HG02885 (cell line): ENCODE measurements at regions not wholly inside any gene's neighbourhood (a gene's known extent, or its start where the extent isn't known, plus 50 kb on each side); places are given as distances from the start of the nearest gene placed in this dataset.
"Not testable (repeated sequence)": the region's sequence is repeated elsewhere in the genome, so short reads cannot be mapped to it uniquely, and the experiment has no call there.

ENCODE experiments used
- ATAC-seq: cut with Tn5 transposase; IDR thresholded peaks from one replicate; pipeline ENCODE4 v1.9.1; 2021; ENCODE audit warnings: mild to moderate bottlenecking; ENCODE audit not compliant: unreplicated experiment, poor library complexity

DNA sequence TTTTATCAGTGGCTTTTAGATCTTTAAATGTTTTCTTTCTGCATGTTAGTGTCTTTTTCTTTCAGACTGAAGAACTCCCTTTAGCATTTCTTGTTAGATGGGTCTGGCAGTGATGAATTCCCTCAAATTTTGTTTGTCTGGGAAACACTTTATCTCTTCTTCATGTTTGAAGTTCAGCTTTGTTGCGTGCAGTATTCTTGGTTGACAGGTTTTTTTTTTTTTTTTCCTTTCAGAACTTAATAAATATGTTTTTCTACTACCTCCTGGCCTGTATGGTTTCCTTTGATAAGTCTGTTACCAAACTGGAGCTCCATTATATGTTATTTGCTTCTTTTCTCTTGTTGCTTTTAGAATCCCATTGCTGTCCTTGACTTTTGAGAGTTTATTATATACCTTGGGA is 89.8 kb upstream of the ACKR3 start:
- ATAC-seq, result no peak

GRCh38 chr2:236483102-236483501 is 86.5 kb upstream of the ACKR3 start:
- no peak for ATAC-seq

GRCh38 chr2:236485519-236485918 is 84.1 kb upstream of the ACKR3 start:
- no peak for ATAC-seq

DNA sequence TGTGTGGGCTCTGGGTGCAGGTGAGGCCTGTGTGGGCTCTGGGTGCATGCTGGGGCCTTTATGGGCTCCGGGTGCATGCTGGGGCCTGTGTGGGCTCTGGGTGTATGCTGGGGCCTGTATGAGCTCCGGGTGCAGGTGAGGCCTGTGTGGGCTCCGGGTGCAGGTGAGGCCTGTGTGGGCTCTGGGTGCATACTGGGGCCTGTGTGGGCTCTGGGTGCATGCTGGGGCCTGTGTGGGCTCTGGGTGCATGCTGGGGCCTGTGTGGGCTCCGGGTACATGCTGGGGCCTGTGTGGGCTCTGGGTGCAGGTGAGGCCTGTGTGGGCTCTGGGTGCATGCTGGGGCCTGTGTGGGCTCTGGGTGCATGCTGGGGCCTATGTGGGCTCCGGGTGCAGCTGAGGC is 80.5 kb upstream of the ACKR3 start:
- ATAC-seq, result not testable (repeated sequence)

DNA sequence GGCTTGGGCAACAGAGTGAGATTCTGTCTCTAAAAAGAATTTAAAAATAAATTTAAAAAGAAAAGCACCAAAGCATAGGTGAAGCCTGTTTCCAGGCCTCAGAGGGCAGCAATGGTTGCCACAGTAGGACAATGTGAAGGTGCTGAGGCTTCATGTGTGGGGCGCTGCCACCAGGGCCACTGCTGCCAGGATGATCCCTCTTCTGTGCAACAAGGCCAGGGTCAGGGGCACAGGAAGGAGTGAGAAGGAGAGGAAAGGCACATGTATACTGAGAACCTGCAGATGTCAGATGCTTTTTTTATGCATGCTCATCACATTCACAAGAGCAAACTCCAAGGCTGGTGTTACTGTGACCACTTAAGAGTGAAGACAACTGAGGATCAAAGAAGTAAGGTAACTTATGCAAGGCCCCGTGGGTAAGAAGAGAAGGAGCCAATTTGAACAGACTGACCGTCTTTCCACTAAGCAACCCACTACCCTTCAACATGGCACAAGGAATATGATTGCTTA is 79.7 kb upstream of the ACKR3 start:
- no peak for ATAC-seq

- ATAC-seq, result no peak
Measured at GRCh38 chr2:236496340-236496739, 73.3 kb upstream of the ACKR3 start.

DNA sequence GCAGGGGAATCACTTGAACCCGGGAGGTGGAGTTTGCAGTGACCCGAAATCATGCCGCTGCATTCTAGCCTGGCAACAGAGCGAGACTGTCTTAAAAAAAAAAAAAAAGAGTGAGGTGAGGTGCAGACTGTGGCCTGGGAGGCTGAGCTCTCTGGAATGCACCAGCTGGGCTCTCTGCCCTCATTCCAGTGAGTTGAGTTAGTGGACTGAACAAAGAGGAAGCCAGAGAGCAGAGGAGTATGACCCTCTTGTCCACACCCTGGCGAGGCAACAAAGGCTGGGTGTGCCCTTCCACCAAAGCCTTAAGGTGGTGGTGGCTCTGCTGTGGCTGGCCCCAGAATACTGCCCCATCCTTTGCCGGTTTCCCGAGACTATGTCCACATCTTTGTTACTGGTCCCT is 71.3 kb upstream of the ACKR3 start:
- ATAC-seq, result no peak

DNA sequence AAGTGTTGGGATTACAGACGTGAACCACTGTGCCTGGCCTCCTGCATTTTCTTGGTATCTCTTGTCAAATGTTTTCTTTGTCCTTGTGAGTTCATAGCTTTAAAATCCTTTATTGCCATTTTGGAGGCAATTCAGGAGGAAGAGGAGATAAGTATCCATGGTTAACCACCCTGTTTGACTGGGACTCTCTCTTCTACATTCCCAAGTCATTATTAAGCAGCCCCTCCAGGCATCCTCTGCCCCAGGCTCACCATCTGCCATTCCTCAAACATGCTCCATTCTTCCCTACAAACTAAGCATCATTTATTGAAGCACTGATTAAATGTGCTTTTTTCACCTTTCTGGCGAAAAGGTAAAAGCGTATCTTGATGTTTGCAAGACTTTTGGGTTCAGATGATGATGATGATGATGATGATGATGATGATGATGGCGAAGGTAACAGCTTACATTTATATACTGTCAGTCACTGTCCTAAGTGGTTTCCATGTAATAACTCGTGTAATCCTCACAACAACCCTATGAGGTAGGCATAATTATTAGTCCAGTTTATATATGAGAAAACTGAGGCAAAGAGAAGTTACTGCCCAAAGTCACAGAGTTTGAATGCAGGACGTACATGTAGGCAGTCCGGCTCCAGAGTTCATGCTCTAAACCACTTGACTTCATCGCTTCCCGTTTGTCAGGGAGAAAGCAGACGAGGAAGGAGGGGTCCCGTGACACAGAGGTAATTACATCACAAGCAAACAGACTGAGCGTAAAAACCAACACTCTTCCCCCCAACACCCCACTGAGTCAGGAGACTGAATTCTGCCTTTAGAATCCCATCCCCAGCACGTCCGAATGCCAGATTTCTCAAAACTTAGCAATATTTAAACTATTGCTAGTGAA is 69.7 kb upstream of the ACKR3 start:
- ATAC-seq, result no peak

GRCh38 chr2:236501026-236501425 is 68.6 kb upstream of the ACKR3 start:
- ATAC-seq, result no peak

DNA sequence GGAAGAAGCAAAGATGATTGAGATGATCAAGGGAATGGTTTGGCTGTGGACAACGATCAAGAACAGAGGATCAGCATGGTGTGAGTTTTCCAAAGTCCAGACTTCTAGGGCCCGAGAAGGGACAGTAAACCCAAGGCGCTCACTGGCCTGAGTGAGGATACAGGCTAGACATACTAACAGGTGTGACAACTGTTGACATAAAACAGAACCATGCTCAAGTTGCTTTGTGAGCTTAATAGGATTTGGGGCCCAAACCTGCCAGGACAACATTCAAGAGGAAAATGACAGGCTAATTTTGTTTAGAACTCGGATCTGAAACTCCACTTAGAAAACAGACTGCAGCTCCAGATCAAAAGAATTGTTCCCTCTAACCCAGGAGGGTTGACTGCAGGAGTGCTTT is 68.1 kb upstream of the ACKR3 start:
- ATAC-seq, result no peak

- no peak for ATAC-seq
Measured at GRCh38 chr2:236503100-236503499, 66.5 kb upstream of the ACKR3 start.

GRCh38 chr2:236503583-236503982 is 66.0 kb upstream of the ACKR3 start:
- ATAC-seq, result no peak

DNA sequence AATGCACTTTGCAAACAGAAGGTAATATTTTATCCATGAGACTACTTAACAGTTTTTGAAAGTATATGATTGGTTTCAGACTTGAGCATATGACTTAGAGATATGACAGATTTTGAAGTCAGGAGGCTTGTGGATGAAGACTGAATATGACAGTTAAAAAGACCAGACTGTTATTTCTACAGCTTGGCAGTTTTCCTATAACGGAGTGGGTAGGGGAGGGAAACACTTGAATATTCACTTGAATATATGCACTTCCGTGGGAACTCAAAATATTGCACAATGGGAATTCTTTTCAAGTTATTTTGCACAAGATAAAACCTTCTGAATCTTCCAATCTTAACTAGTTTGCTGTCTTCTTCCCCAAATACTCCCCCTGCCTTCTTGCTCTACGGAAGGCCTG is 64.6 kb upstream of the ACKR3 start:
- no peak for ATAC-seq

GRCh38 chr2:236505648-236506047 is 64.0 kb upstream of the ACKR3 start:
- ATAC-seq, result no peak

DNA sequence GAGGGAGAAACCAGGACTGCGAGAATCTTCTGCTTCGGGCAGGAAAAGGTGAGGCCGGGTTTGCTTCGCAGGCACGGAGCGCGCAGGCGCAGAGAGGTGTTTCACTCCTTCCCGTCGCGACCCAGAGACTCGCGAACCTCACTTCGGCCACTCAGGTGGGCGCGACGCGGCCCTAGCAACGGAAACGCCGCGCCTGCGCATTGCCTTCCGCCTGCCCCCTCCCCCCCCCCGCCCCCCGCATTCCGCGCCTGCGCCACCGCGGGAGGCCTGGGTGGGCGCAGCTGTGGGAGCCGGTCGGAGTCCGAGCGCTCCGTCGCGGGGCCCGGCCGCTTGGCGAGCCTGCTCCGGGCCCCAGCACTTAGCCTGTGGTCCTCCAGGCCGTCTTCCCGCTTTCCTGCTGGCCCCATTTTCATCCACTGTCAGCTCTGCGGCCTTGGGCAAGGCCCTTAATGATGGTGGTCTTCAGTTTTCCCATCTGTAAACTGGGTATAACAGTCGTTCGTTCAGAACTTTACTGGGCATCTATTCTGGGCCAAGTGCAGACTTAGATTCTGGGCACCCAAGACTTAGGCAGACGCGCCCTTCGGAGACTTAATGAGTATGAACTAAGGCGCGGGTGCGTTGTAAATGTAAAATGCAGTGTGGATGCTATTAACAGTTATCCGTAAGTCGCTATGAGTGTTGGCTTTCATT is 62.1 kb upstream of the ACKR3 start:
- ATAC-seq, result no peak

GRCh38 chr2:236508466-236508865 is 61.2 kb upstream of the ACKR3 start:
- no peak for ATAC-seq

DNA sequence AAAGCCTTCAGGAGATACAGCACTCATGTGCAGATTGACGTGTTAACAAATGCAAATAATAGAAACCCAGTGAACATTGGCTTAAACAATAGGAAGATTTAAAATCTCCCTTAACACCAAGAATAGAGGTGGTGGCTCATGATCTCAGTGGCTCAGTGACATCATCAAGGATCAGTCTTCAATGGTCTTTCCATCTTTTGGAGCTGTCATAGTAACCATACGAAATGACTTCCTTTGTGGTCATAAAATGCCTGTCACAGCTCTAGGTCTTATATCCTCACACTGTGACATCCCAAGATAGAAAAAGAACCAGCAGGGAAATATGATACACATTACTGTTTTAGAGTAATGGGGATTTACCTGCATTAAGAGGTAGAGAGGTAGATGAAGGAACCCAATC is 59.6 kb upstream of the ACKR3 start:
- no peak for ATAC-seq

- ATAC-seq, result no peak
Measured at GRCh38 chr2:236511266-236511665, 58.4 kb upstream of the ACKR3 start.

GRCh38 chr2:236512267-236512666 is 57.4 kb upstream of the ACKR3 start:
- ATAC-seq, result no peak

- peak; percentile 72 for ATAC-seq
Measured at GRCh38 chr2:236512902-236513435, 56.7 kb upstream of the ACKR3 start.

DNA sequence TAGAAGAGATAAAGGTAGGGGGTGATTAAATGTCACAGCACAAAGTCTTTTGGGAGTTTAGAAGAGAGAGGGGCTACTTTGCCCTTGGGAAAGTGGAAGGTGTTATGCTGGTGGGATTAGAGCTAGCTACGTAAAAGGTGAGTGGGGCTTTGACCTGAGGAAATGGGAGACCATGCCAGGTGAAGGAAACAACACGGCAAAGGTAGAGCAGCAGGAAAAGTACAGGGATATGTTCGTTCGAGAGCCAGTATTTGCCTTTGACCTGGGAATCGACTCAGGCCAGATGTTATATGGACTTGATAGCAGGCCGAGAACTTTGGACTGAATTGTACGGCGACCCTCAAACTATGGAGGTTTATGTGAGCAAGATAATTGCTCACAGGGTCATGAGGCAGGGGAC is 55.7 kb upstream of the ACKR3 start:
- ATAC-seq, result no peak
